ENCODE measurements at regions not wholly inside any gene's neighbourhood (a gene's known extent, or its start where the extent isn't known, plus 50 kb on each side); places are given as distances from the start of the nearest gene placed in this dataset.

GRCh38 chr4:65265526-65265925 is 404.8 kb downstream of the EPHA5 start:
- no peak for TF ChIP-seq ZFX (IDR thresholded peaks at IDR 0.05; ENCODE audit: borderline replicate concordance)
- no peak for TF ChIP-seq CTCF (IDR thresholded peaks at IDR 0.05)
- H3K27ac ChIP-seq = no peak overlapping the region

GRCh38 chr4:65259296-65259695 is 411.0 kb downstream of the EPHA5 start:
- TF ChIP-seq CTCF (IDR thresholded peaks at IDR 0.05) (no peak), ZFX (IDR thresholded peaks at IDR 0.05; ENCODE audit: borderline replicate concordance) (no peak)
- no peak overlapping the region for H3K27ac ChIP-seq

- no peak for TF ChIP-seq CTCF (IDR thresholded peaks at IDR 0.05)
- no peak overlapping the region for H3K27ac ChIP-seq
These were observed 419.4 kb downstream of the EPHA5 start for GRCh38 chr4:65250916-65251315.

- TF ChIP-seq ZFX (IDR thresholded peaks at IDR 0.05; ENCODE audit: borderline replicate concordance) (no peak), CTCF (IDR thresholded peaks at IDR 0.05) (no peak)
- H3K27ac ChIP-seq = no peak overlapping the region
These were observed 421.2 kb downstream of the EPHA5 start for GRCh38 chr4:65249111-65249510.

GRCh38 chr4:65242156-65242846 is 428.0 kb downstream of the EPHA5 start:
- TF ChIP-seq ZFX (IDR thresholded peaks at IDR 0.05; ENCODE audit: borderline replicate concordance) (no peak), CTCF (IDR thresholded peaks at IDR 0.05) (no peak)
- no peak overlapping the region for H3K27ac ChIP-seq

- TF ChIP-seq ZFX (IDR thresholded peaks at IDR 0.05; ENCODE audit: borderline replicate concordance) (no peak), CTCF (IDR thresholded peaks at IDR 0.05) (no peak)
- no peak overlapping the region for H3K27ac ChIP-seq
These were observed 428.9 kb downstream of the EPHA5 start for GRCh38 chr4:65241257-65241997.

- TF ChIP-seq ZFX (IDR thresholded peaks at IDR 0.05; ENCODE audit: borderline replicate concordance) (no peak), CTCF (IDR thresholded peaks at IDR 0.05) (no peak)
- no peak overlapping the region for H3K27ac ChIP-seq
These were observed 436.2 kb downstream of the EPHA5 start for GRCh38 chr4:65234061-65234460.

Data from 22Rv1 (cell line).